NCI-H146 treated with DMSO at 0.1 percent for 48 hours (cell line): ENCODE measurements at regions not wholly inside any gene's neighbourhood (a gene's known extent, or its start where the extent isn't known, plus 50 kb on each side); places are given as distances from the start of the nearest gene placed in this dataset.
A peak's percentile ranks its signal among the peaks of the same experiment; 100 is the strongest.

ENCODE experiments used
- DNase-seq: peaks from one replicate; lab custom pipeline; 2025; ENCODE audit not compliant: unreplicated experiment; lab: John Stamatoyannopoulos, UW

DNA sequence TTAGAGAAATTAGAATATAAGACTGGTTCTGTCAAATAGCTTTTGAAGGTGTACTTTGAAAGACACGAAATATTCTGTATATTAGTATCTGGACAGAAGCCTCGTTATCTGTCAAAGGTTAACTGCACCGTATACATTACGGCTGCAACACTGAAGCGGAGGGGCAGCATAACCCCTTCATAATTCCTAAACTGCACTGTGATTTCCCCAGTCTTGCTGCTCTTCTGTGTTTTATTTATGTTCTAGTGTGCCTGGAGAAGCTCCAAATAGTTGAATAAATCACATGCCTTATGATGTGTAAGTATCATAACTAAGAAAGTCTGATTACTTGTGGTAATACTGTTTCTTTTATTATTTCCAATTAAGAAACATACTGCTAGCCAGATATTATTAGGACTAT, 285.7 kb upstream of the ROBO2 start:
- DNase-seq, result peak; percentile 30

- DNase-seq, result no peak
Measured at GRCh38 chr3:76756577-76756976, 283.3 kb upstream of the ROBO2 start.

DNA sequence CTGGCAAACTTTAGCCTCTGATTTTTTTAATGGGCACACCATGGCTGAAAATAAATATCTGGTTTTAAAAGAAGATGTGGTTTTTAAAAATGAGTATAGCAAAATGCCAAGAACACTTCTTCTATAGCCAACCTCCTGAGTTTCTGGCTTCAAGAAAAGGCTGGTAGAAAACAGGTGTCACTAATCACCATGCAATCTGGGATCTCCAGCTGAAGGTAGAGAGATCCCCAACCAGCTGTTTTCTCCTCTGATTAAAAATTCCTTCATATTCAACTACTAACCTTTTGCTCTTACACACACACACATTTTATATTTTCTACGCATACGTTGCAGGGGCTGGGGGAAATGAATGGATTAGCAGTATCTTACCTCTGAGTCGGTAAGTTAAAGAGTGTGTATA, 279.6 kb upstream of the ROBO2 start:
- no peak for DNase-seq

DNA sequence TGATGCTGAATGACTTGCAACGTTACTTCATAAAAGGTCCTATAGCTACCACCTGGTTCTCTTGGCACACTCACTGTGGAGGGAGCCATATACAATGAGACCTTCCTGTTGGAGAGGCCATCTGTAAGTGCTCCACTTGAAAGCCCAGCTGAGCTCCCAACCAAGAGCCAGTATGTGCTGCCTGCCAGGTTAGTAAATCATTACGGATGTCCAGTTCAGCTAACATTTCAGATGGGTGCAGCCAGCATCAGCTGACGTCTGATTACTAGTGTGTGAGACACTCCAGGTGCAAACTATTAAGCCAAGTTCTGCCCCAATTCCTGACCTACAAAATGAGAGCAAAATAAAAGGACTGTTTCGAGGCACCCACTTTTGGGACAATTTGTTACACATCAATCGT, 274.4 kb upstream of the ROBO2 start:
- peak; percentile 64 for DNase-seq

- DNase-seq, result no peak
Measured at GRCh38 chr3:76768912-76769311, 271.0 kb upstream of the ROBO2 start.

- DNase-seq, result peak; percentile 37
Measured at GRCh38 chr3:76776927-76777326, 263.0 kb upstream of the ROBO2 start.

DNA sequence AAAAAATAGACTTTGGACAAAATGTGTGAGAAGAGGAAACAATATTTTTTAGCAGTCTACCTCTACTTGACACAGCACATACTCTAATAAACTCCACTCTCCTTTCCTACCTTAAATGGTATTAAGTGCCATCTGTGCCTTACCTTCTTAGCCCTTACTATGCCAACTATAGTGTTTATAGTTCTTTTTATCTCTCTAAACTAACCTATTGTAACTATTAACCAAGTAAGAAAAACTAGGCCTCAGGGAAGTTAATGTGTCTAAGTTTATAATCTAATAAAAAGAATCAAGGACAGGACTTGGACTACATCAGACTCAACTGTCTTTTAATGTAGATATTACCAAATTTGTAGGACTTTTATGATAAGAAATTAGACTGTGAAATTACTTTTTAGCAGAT, 251.7 kb upstream of the ROBO2 start:
- no peak for DNase-seq

DNA sequence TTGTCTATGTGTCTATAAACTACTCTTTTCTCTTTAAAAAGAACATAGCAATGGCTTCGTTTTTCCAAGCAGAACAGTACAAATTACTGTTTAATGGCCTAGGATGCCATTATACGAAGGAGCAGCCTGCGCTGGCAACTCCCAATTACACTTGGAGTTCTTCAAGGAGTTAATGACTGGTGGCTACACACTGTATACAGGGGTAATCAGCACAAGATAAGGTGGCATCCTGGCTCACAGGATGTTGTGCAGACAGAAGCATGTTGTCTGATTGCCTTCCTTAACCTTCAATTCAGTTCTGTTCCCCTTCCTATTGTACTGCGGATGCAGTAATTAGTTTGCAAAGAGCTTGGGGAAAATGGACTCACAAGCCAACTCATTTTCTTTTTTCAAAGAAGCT, 250.7 kb upstream of the ROBO2 start:
- no peak for DNase-seq

DNA sequence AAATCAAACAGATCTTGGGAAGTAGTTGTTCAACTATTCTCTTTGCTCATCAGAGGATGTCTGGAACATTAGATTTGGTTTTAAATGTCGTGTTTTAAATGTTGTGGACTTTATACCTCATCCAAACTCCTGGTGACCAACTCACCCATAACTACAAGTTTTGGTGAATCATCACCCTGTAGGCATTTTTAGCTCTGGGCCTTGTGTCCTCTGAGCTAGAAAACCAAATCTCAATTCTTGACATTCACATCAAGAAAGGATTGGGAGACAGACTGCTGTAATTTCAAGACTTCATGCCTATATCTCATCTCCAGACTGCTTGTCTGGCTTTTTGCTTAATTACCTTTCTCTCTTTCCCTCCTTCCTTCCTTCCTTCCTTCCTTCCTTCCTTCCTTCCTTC, 228.5 kb upstream of the ROBO2 start:
- DNase-seq, result no peak

DNA sequence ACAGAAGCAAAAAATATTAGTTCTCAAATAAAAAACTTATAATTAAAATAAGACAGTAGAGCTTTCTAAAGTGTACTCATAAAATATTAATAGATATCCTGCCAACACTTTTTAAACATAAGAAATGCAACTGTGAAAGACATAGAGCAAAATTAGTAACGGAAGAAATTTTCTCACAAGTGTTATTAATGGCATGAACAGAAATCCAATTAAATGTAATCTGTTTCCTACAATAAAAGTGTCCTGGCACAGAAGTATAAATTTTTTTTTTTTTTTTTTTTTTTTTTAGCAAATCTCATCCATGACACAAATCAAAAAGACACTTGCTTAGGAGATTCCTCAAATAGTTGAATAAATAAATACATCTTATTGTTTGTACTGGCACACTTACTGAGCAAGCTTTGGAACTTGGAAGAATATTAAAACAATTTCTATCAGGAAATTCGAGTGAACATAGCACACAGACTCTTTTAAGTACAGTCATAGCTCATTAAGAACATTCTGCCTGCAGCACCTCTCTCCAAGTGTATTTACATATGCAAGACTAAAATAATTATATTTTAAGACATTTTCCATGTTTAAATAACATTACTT, 227.2 kb upstream of the ROBO2 start:
- no peak for DNase-seq

- DNase-seq, result no peak
Measured at GRCh38 chr3:76815561-76815960, 224.3 kb upstream of the ROBO2 start.

GRCh38 chr3:76820481-76820880, 219.4 kb upstream of the ROBO2 start:
- no peak for DNase-seq

GRCh38 chr3:76824658-76825240, 215.2 kb upstream of the ROBO2 start:
- DNase-seq, result no peak

GRCh38 chr3:76826861-76827260, 213.0 kb upstream of the ROBO2 start:
- no peak for DNase-seq

DNA sequence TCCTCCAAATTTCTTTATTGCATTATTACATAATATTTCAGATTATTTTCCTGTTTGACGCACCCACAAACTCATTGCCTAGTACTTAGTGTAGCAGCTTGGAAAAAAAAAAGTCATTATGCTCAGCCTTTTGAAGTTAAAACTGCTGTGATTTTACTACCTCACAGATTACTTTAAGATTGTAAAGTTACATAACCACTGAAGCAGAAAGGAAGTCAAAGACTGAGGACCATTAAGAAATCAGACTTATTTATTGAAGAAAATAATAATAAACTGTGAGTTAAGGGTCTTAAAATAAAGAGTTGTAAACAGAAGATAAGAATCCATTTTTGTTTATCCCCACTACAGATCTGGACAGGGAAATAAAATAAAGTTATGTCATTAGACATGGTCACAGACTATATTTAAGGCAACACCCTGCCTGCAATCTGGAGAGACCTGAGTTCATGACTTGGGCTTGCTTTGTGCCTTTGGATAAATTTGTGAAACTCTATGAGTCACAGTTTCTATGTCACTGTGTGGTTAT, 212.1 kb upstream of the ROBO2 start:
- no peak for DNase-seq

- no peak for DNase-seq
Measured at GRCh38 chr3:76834657-76835056, 205.2 kb upstream of the ROBO2 start.

DNA sequence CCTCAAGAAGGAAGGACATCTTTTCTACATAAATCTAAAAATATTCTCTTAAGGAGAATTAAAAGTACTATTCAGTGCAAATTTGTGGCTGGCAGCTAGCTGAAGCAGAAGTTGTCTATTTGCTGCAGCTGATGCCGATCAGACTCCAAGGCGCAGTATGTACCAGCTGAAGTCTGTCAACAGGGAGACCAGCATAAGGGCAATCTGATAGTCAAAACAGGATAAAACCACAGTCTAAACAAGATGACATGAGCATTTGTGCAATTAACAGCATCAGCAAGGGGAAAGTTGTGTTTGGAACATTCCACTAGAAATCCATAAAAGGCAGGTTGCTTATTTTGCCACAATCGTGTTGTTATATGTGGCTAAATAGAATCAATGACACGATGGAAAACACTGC, 198.2 kb upstream of the ROBO2 start:
- DNase-seq, result no peak

- no peak for DNase-seq
Measured at GRCh38 chr3:76842216-76842615, 197.7 kb upstream of the ROBO2 start.

DNA sequence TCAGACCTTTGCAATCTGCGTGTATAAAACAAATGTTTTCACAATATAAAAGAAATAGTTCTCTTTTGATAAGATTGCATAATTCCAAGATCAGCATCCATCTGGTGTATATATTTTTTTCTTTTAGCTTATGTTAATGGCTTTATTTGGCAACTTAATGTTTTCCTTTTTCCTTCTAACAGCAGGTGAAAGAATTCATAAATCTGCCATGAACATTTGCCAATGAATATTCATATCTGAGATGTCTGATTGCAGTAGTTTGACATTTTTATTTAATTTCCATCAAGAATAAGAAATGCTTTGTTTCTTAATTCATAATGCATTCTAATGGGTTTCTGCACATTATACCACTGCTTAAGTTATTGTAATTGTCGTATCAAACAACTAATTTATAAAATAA, 184.4 kb upstream of the ROBO2 start:
- DNase-seq, result no peak

- DNase-seq, result no peak
Measured at GRCh38 chr3:76859596-76859995, 180.3 kb upstream of the ROBO2 start.

GRCh38 chr3:76864355-76864754, 175.5 kb upstream of the ROBO2 start:
- DNase-seq, result no peak

DNA sequence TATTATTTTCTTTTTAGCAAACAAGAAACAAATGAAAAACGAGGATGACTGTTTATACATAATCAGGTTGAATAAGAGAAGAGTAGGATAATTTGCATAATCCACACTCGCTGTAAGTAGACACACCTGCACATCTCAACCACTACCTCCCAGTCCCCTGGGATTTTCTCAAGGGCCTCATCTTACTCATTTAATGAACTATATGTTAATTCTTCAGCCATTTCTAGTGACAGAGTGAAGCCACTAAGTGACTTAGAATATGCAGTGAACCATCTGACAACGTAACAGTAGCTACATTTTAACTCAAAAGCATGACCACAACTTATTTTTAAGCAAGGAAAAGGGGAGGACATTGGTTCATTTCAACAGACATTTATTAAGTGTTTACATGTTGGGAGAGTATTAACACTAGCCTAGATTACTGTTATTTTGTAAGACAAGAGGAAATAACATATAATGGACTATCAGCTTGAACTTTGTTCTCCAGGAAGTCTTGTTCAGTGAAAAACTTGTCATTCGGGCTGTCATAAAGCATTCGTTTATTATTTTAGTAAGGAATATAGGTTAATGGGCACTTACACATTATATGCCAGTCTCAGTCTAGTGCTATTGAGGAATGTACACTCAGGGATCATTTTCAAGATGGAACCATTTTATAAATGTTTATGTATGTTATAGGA, 173.0 kb upstream of the ROBO2 start:
- no peak for DNase-seq
